PFSK-1 (cell line): ENCODE measurements at regions not wholly inside any gene's neighbourhood (a gene's known extent, or its start where the extent isn't known, plus 50 kb on each side); places are given as distances from the start of the nearest gene placed in this dataset.

Experiments used
- FOXP2 ChIP-seq: optimal IDR thresholded peaks from 2 replicates; pipeline ENCODE3; 2011; ENCODE audit warnings: borderline replicate concordance, control low read depth, inconsistent platforms; ENCODE audit not compliant: insufficient read depth; ENCODE audit errors: extremely low read length, extremely low read depth
- POLR2AphosphoS5 ChIP-seq: IDR thresholded peaks from 2 replicates; pipeline ENCODE4 v1.6.1; 2012; ENCODE audit warnings: low read depth, mild to moderate bottlenecking, control low read depth, low read length, moderate library complexity
- SIN3A ChIP-seq: IDR thresholded peaks from 2 replicates; pipeline ENCODE4 v1.6.1; 2012; ENCODE audit warnings: mild to moderate bottlenecking, low read length, moderate library complexity, borderline replicate concordance; ENCODE audit not compliant: insufficient read depth
- TAF1 ChIP-seq: IDR thresholded peaks from 2 replicates; pipeline ENCODE4 v1.6.1; 2012; ENCODE audit warnings: low read length, control low read depth, borderline replicate concordance; ENCODE audit not compliant: insufficient read depth
- TF ChIP-seq, protein P1 (sequence below), 2 experiments: IDR thresholded peaks; 2 replicates each; pipeline versions ENCODE4 v1.6.1 to v1.8.0; 2011 to 2012; ENCODE audit warnings: low read depth in 2 of 2, low read length in 2 of 2, control low read depth in 1 of 2, inconsistent platforms in 1 of 2, mild to moderate bottlenecking in 1 of 2, moderate library complexity in 1 of 2; ENCODE audit not compliant: insufficient read depth in 1 of 2

DNA sequence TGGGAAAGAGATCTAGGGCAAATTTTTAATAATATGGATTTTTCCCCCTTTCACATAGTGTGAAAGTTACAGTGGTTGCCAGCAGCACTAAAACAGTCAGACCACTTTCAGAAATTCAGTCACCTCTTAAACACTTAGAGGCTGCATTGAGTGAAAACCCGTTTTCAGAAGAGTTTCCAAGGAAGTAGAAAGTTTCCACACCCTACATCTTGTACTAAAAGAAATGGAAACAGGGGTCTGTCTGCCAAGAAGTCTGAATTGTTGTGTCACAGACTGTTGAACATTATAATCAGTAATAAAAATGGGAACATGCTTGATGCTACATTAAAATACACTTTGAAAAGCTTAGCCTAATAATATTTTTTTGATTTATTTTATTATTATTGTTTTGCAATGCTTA, 278.9 kb upstream of the KCNJ16 start:
- TF ChIP-seq, protein P1, sequence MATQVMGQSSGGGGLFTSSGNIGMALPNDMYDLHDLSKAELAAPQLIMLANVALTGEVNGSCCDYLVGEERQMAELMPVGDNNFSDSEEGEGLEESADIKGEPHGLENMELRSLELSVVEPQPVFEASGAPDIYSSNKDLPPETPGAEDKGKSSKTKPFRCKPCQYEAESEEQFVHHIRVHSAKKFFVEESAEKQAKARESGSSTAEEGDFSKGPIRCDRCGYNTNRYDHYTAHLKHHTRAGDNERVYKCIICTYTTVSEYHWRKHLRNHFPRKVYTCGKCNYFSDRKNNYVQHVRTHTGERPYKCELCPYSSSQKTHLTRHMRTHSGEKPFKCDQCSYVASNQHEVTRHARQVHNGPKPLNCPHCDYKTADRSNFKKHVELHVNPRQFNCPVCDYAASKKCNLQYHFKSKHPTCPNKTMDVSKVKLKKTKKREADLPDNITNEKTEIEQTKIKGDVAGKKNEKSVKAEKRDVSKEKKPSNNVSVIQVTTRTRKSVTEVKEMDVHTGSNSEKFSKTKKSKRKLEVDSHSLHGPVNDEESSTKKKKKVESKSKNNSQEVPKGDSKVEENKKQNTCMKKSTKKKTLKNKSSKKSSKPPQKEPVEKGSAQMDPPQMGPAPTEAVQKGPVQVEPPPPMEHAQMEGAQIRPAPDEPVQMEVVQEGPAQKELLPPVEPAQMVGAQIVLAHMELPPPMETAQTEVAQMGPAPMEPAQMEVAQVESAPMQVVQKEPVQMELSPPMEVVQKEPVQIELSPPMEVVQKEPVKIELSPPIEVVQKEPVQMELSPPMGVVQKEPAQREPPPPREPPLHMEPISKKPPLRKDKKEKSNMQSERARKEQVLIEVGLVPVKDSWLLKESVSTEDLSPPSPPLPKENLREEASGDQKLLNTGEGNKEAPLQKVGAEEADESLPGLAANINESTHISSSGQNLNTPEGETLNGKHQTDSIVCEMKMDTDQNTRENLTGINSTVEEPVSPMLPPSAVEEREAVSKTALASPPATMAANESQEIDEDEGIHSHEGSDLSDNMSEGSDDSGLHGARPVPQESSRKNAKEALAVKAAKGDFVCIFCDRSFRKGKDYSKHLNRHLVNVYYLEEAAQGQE (IDR thresholded peaks at IDR 0.05; ENCODE audit: insufficient read depth in 1 of 2, low read depth in 2 of 2, low read length in 2 of 2): no peak
- TF ChIP-seq FOXP2 (no peak), TAF1 (no peak), POLR2AphosphoS5 (no peak), SIN3A (no peak)

- TF ChIP-seq POLR2AphosphoS5 (no peak), SIN3A (no peak), TAF1 (no peak), FOXP2 (no peak)
- TF ChIP-seq, protein P1 (IDR thresholded peaks at IDR 0.05; ENCODE audit: insufficient read depth in 1 of 2, low read depth in 2 of 2, low read length in 2 of 2): no peak
Measured at GRCh38 chr17:69800870-69801269, 274.2 kb upstream of the KCNJ16 start.

GRCh38 chr17:69801368-69801767, 273.7 kb upstream of the KCNJ16 start:
- no peak for TF ChIP-seq SIN3A
- TF ChIP-seq, protein P1 (IDR thresholded peaks at IDR 0.05; ENCODE audit: insufficient read depth in 1 of 2, low read depth in 2 of 2, low read length in 2 of 2): no peak
- no peak for TF ChIP-seq TAF1
- TF ChIP-seq POLR2AphosphoS5: no peak
- TF ChIP-seq FOXP2: no peak

GRCh38 chr17:69802045-69802740, 272.8 kb upstream of the KCNJ16 start:
- TF ChIP-seq SIN3A: no peak
- no peak for TF ChIP-seq POLR2AphosphoS5
- no peak for TF ChIP-seq TAF1
- no peak for TF ChIP-seq FOXP2
- TF ChIP-seq, protein P1 (IDR thresholded peaks at IDR 0.05; ENCODE audit: insufficient read depth in 1 of 2, low read depth in 2 of 2, low read length in 2 of 2): no peak

DNA sequence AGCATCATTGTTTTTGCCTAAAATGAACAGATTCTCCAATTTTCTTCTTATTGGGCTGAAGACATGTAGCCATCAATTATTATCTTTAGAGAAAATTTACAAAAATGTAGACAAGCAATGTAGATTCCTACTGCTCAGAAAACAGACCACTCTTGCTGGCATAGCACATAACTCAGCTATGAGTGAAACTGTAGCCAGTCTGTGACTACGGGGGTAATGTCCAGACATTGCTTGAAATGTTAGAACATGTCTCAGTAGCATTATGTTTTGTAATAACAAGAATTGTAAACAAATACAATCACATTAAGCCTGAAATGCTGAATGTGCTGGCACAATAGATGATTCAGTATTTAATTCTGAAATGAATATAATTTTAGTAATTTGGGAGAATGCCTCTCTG, 265.7 kb upstream of the KCNJ16 start:
- no peak for TF ChIP-seq FOXP2
- TF ChIP-seq TAF1: no peak
- no peak for TF ChIP-seq SIN3A
- no peak for TF ChIP-seq POLR2AphosphoS5
- TF ChIP-seq, protein P1 (IDR thresholded peaks at IDR 0.05; ENCODE audit: insufficient read depth in 1 of 2, low read depth in 2 of 2, low read length in 2 of 2): no peak
